Neural progenitor cell (in vitro differentiated cells): ENCODE measurements at regions not wholly inside any gene's neighbourhood (a gene's known extent, or its start where the extent isn't known, plus 50 kb on each side); places are given as distances from the start of the nearest gene placed in this dataset.

ENCODE experiments used
- DNase-seq: peaks from one replicate; pipeline ENCODE4 v3.0.0-alpha.2; 2016; ENCODE audit warnings: low spot score
- H2AFZ ChIP-seq: fragments of 200-600 bp; sonication (generic); replicated peaks from 2 replicates; pipeline ENCODE4 v1.6.1; 2016; ENCODE audit warnings: antibody characterized with exemption
- H3F3A ChIP-seq: fragments of 200-600 bp; sonication (generic); 2 replicates; pipeline ENCODE4 v1.6.1; 2016; ENCODE audit warnings: antibody characterized with exemption, low read depth
- H3K27ac ChIP-seq: fragments of 200-600 bp; sonication (generic); 2 replicates; pipeline ENCODE4 v1.5.1; 2016; ENCODE audit warnings: mild to moderate bottlenecking
- H3K27me3 ChIP-seq: fragments of 200-600 bp; sonication (generic); 2 replicates; pipeline ENCODE4 v1.6.1; 2016; ENCODE audit warnings: mild to moderate bottlenecking, moderate library complexity
- H3K36me3 ChIP-seq: fragments of 200-600 bp; sonication (generic); 2 replicates; pipeline ENCODE4 v1.5.1; 2016
- H3K4me1 ChIP-seq: fragments of 200-600 bp; sonication (generic); 2 replicates; pipeline ENCODE4 v1.6.1; 2016; ENCODE audit warnings: mixed run types
- H3K4me2 ChIP-seq: fragments of 200-600 bp; sonication (generic); 2 replicates; pipeline ENCODE4 v1.6.1; 2016
- H3K4me3 ChIP-seq: fragments of 200-600 bp; sonication (generic); 2 replicates; pipeline ENCODE4 v1.5.1; 2016
- H3K79me2 ChIP-seq: fragments of 200-600 bp; sonication (generic); 2 replicates; pipeline ENCODE4 v1.6.1; 2016; ENCODE audit warnings: low read depth
- H3K9ac ChIP-seq: fragments of 200-600 bp; sonication (generic); 2 replicates; pipeline ENCODE4 v1.6.1; 2016
- H3K9me3 ChIP-seq: fragments of 200-600 bp; sonication (generic); 2 replicates; pipeline ENCODE4 v1.5.1; 2016; ENCODE audit warnings: low read depth
- H4K20me1 ChIP-seq: fragments of 200-600 bp; sonication (generic); 2 replicates; pipeline ENCODE4 v1.6.1; 2016; ENCODE audit warnings: low read depth
- H3K27ac Mint-ChIP-seq: 3 replicates; pipeline ENCODE4 v1.8.0; 2021; ENCODE audit warnings: mixed read lengths
- H3K27me3 Mint-ChIP-seq: 2 replicates; pipeline ENCODE4 v1.8.0; 2022; ENCODE audit warnings: low read depth, mild to moderate bottlenecking, inconsistent platforms, moderate library complexity, mixed read lengths; ENCODE audit not compliant: insufficient read depth
- H3K36me3 Mint-ChIP-seq: 3 replicates; pipeline ENCODE4 v1.8.0; 2021; ENCODE audit warnings: mixed read lengths
- H3K4me1 Mint-ChIP-seq: 3 replicates; pipeline ENCODE4 v1.8.0; 2021; ENCODE audit warnings: mixed read lengths
- H3K4me3 Mint-ChIP-seq: 3 replicates; pipeline ENCODE4 v1.8.0; 2021; ENCODE audit warnings: mild to moderate bottlenecking, moderate library complexity, mixed read lengths
- H3K9me3 Mint-ChIP-seq: 3 replicates; pipeline ENCODE4 v1.8.0; 2020; ENCODE audit warnings: mixed read lengths
- CTCF ChIP-seq: fragments of 200-600 bp; sonication (generic); IDR thresholded peaks from 2 replicates; pipeline ENCODE4 v1.5.1; 2017; ENCODE audit warnings: antibody characterized with exemption, mild to moderate bottlenecking
- EZH2 ChIP-seq: fragments of 200-600 bp; sonication (generic); IDR thresholded peaks from 2 replicates; pipeline ENCODE4 v1.6.1; 2017; ENCODE audit warnings: antibody characterized with exemption, mild to moderate bottlenecking, moderate library complexity
- EZH2phosphoT487 ChIP-seq: fragments of 200-600 bp; sonication (generic); IDR thresholded peaks from 2 replicates; pipeline ENCODE4 v1.6.1; 2017; ENCODE audit warnings: antibody characterized with exemption

DNA sequence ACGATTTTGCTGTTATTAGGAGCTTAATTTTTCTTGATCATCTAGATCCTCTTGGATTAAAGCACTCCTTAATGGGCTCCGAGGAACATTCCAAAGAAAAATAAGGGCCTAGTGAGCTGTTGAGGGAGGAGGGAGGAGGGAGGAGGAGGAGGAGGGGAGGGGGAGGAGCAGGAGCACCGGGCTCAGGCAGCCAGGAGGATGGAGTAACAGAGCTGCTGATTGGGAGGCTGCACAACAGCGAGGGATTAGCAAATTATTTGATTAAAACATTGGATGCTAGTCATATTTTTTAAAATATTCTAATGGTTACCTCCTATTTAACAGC is 302.1 kb upstream of the RRP15 start:
- H3K9me3 Mint-ChIP-seq: no peaks in the 10 kb centered on the region
- Histone ChIP-seq H3K4me2 (no peak overlapping the region), H3K9ac (no peak overlapping the region), H3K4me1 (peaks cover 9% of the 10 kb centered on the region), H3K4me3 (no peak overlapping the region), H3K27ac (no peak overlapping the region), H3F3A (peaks cover 7% of the 10 kb centered on the region), H3K9me3 (no peaks in the 10 kb centered on the region), H3K79me2 (no peaks in the 10 kb centered on the region), H3K27me3 (no peaks in the 10 kb centered on the region), H2AFZ (no peak overlapping the region), H4K20me1 (no peaks in the 10 kb centered on the region), H3K36me3 (no peaks in the 10 kb centered on the region)
- H3K27me3 Mint-ChIP-seq: no peaks in the 10 kb centered on the region
- H3K4me1 Mint-ChIP-seq: peaks cover 3% of the 10 kb centered on the region
- H3K4me3 Mint-ChIP-seq: no peak overlapping the region
- no peak for DNase-seq
- no peak overlapping the region for H3K27ac Mint-ChIP-seq
- H3K36me3 Mint-ChIP-seq: no peaks in the 10 kb centered on the region
- TF ChIP-seq CTCF: no peak
- no peak for TF ChIP-seq EZH2
- no peak for TF ChIP-seq EZH2phosphoT487

GRCh38 chr1:217985641-217986040 is 299.5 kb upstream of the RRP15 start:
- no peak for DNase-seq
- Histone ChIP-seq H3K9ac (no peak overlapping the region), H3K27ac (no peak overlapping the region), H3K4me2 (no peak overlapping the region), H3K36me3 (no peaks in the 10 kb centered on the region), H3K27me3 (no peaks in the 10 kb centered on the region), H3K4me3 (no peak overlapping the region), H3K79me2 (no peaks in the 10 kb centered on the region), H3K4me1 (peaks cover 10% of the 10 kb centered on the region), H4K20me1 (no peaks in the 10 kb centered on the region), H2AFZ (no peak overlapping the region), H3F3A (peaks cover 3% of the 10 kb centered on the region), H3K9me3 (no peaks in the 10 kb centered on the region)
- TF ChIP-seq EZH2: no peak
- no peak for TF ChIP-seq CTCF
- no peak for TF ChIP-seq EZH2phosphoT487
- Mint-ChIP-seq H3K9me3 (no peaks in the 10 kb centered on the region), H3K36me3 (no peaks in the 10 kb centered on the region), H3K4me1 (peaks cover 12% of the 10 kb centered on the region), H3K27ac (no peak overlapping the region), H3K27me3 (no peaks in the 10 kb centered on the region), H3K4me3 (no peak overlapping the region)

- no peak overlapping the region for H2AFZ ChIP-seq
- H3K27ac Mint-ChIP-seq: no peak overlapping the region
Observed at GRCh38 chr1:217989510-217989909, 295.6 kb upstream of the RRP15 start.

More at GRCh38 chr1:217989510-217989909, 295.6 kb upstream of the RRP15 start:
- Mint-ChIP-seq H3K4me3 (no peak overlapping the region), H3K27me3 (no peaks in the 10 kb centered on the region), H3K9me3 (no peaks in the 10 kb centered on the region), H3K36me3 (no peaks in the 10 kb centered on the region), H3K4me1 (peaks cover 9% of the 10 kb centered on the region)
- Histone ChIP-seq H3K4me2 (no peak overlapping the region), H3K27ac (no peak overlapping the region), H3K27me3 (no peaks in the 10 kb centered on the region), H3K36me3 (no peaks in the 10 kb centered on the region), H3K9ac (no peak overlapping the region), H3F3A (no peaks in the 10 kb centered on the region), H3K79me2 (no peaks in the 10 kb centered on the region), H3K4me1 (peaks cover 4% of the 10 kb centered on the region), H3K4me3 (no peak overlapping the region), H3K9me3 (no peaks in the 10 kb centered on the region), H4K20me1 (no peaks in the 10 kb centered on the region)
- no peak for DNase-seq
- TF ChIP-seq CTCF (no peak), EZH2 (no peak), EZH2phosphoT487 (no peak)
